ENCODE measurements at regions not wholly inside any gene's neighbourhood (a gene's known extent, or its start where the extent isn't known, plus 50 kb on each side); places are given as distances from the start of the nearest gene placed in this dataset.

- Histone ChIP-seq H3K4me3 (no peak overlapping the region), H3K9me3 (peaks cover 0 to 4% (median 0%) of the 10 kb centered on the region in 11 donors), H3K27me3 (no peaks in the 10 kb centered on the region), H3K4me1 (peaks cover 0 to 6% (median 0%) of the 10 kb centered on the region in 9 donors), H3K27ac (no peak overlapping the region), H3K36me3 (no peaks in the 10 kb centered on the region)
- no peak for TF ChIP-seq CTCF (IDR thresholded peaks at IDR 0.05)
- intact Hi-C loops (cut with DNase I) = no loop called here
- no peak for DNase-seq
- WGBS, 2 donors = 87 to 89% methylated on average over 3 of the region's 3 CpGs
- ATAC-seq = no peak
Measured at GRCh38 chr4:79016878-79017277, 77.6 kb upstream of the PAQR3 start.

- 66 to 73% methylated on average over 2 of the region's 2 CpGs for WGBS, 2 donors
- TF ChIP-seq CTCF (IDR thresholded peaks at IDR 0.05) = no peak
- H3K27me3 ChIP-seq = no peaks in the 10 kb centered on the region
- ATAC-seq = no peak
- H3K36me3 ChIP-seq = no peaks in the 10 kb centered on the region
- intact Hi-C loops (cut with DNase I) = no loop called here
- peaks cover 0 to 4% (median 0%) of the 10 kb centered on the region in 11 donors for H3K9me3 ChIP-seq
- no peak for DNase-seq
- H3K4me1 ChIP-seq = peaks cover 0 to 6% (median 0%) of the 10 kb centered on the region in 9 donors
- H3K27ac ChIP-seq = no peak overlapping the region
- H3K4me3 ChIP-seq = no peak overlapping the region
Measured at GRCh38 chr4:79015411-79015810, 76.2 kb upstream of the PAQR3 start.

GRCh38 chr4:79014230-79014629, 75.0 kb upstream of the PAQR3 start:
- 74 to 78% methylated on average over 3 of the region's 3 CpGs for WGBS, 2 donors
- intact Hi-C loops (cut with DNase I) = no loop called here
- no peaks in the 10 kb centered on the region for H3K27me3 ChIP-seq
- DNase-seq = no peak
- H3K27ac ChIP-seq = no peak overlapping the region
- H3K36me3 ChIP-seq = no peaks in the 10 kb centered on the region
- no peak for ATAC-seq
- no peak for TF ChIP-seq CTCF (IDR thresholded peaks at IDR 0.05)
- no peak overlapping the region for H3K4me3 ChIP-seq
- H3K4me1 ChIP-seq = peaks cover 0 to 6% (median 0%) of the 10 kb centered on the region in 9 donors
- H3K9me3 ChIP-seq = peaks cover 0 to 4% (median 0%) of the 10 kb centered on the region in 11 donors

GRCh38 chr4:79013756-79014155, 74.5 kb upstream of the PAQR3 start:
- Histone ChIP-seq H3K9me3 (no peaks in the 10 kb centered on the region), H3K4me3 (no peak overlapping the region), H3K36me3 (no peaks in the 10 kb centered on the region), H3K27ac (no peak overlapping the region), H3K4me1 (peaks cover 0 to 6% (median 0%) of the 10 kb centered on the region in 9 donors), H3K27me3 (no peaks in the 10 kb centered on the region)
- 46 to 48% methylated on average over 3 of the region's 3 CpGs for WGBS, 2 donors
- ATAC-seq (no peak), DNase-seq (no peak)
- TF ChIP-seq CTCF (IDR thresholded peaks at IDR 0.05) = no peak
- intact Hi-C loops (cut with DNase I) = no loop called here
